GM21723 (cell line): ENCODE measurements at regions not wholly inside any gene's neighbourhood (a gene's known extent, or its start where the extent isn't known, plus 50 kb on each side); places are given as distances from the start of the nearest gene placed in this dataset.

Experiments used
- ATAC-seq: cut with Tn5 transposase; IDR thresholded peaks from one replicate; pipeline ENCODE4 v1.9.1; 2021; ENCODE audit warnings: mild to moderate bottlenecking, moderate library complexity; ENCODE audit not compliant: unreplicated experiment

- no peak for ATAC-seq
These were observed 246.1 kb downstream of the LY86 start for GRCh38 chr6:6834356-6835222.

DNA sequence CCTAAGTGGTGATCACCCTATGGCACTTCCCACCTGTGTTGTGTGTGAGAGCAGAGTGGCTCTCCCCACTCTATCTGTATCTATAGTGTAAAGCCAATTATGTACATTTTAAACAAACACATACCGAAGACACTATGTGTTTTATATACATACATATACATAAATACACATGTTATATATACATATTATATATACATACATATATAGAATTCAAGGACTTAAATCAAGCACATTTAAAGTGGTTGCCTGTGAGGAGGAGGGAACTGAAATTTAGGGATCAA, 246.6 kb downstream of the LY86 start:
- no peak for ATAC-seq

- no peak for ATAC-seq
These were observed 248.3 kb downstream of the LY86 start for GRCh38 chr6:6836609-6837406.

DNA sequence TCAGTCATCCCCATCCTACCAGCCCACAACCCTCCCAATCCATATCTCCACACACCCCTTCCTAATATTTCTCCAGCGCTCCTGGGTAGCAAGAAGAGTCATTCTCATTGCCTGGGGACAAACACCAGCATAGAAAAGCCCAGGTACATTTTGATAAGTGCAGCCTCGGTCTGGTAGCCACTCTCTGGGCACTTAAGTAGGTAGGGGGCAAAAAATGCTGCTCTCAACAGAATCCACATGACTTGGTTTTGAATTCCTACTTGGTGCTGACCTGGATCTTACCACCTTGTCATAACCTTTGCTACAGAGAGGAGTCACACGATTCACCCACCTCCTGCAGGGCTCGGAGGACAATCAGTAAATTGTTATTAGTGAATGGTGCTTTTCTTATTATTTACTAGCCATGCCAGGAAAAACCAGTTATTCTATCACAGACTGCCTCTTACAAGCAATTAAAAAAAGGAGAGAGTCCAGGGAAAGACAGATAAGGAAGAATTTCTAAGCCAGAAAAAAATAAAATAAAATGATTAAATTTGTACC, 249.1 kb downstream of the LY86 start:
- ATAC-seq, result no peak

DNA sequence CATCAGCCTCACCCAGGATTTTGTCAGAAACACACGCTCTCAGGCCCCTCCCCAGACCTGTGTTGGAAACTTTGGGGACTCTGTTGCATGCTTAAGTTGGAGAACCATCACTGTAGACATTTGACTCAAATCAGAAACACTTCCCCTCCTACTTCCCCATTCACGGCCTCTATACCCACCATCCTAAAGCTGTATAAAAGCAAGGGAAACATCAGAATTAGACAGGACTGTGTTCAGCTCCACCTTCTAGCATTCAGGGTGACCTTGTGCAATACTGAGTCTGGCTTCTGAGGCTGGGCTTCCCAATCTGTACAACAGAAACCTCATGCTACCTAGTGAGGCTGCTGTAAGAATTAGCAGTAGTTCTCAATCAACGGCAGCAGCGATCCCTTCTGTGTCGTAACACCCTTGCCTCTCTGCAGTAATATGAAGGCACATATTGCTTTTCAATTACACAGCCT, 252.3 kb downstream of the LY86 start:
- peak; percentile 84 for ATAC-seq

- ATAC-seq, result no peak
These were observed 253.1 kb downstream of the LY86 start for GRCh38 chr6:6841571-6841970.

GRCh38 chr6:6842291-6842690, 253.8 kb downstream of the LY86 start:
- ATAC-seq, result no peak

- no peak for ATAC-seq
These were observed 254.6 kb downstream of the LY86 start for GRCh38 chr6:6843057-6843627.

- ATAC-seq, result no peak
These were observed 255.3 kb downstream of the LY86 start for GRCh38 chr6:6843777-6844176.

DNA sequence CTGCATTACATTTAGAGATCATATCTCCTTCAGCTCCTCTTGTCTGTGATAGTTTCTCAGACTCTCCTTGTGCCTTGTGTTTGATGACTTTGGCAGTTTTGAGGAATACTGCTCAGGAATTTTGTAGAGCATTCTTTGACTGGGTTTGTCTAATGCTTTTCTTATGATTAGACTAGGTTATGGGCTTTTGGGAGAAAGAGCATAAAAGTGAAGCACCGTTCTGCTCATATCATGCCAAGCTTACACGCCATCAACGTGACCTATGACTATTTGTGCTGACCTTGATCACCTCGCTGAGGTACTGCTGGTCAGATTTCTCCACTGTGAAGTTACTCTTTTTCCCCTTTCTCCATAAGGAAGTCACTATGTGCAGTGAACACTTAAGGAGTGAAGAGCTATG, 256.0 kb downstream of the LY86 start:
- ATAC-seq, result no peak

DNA sequence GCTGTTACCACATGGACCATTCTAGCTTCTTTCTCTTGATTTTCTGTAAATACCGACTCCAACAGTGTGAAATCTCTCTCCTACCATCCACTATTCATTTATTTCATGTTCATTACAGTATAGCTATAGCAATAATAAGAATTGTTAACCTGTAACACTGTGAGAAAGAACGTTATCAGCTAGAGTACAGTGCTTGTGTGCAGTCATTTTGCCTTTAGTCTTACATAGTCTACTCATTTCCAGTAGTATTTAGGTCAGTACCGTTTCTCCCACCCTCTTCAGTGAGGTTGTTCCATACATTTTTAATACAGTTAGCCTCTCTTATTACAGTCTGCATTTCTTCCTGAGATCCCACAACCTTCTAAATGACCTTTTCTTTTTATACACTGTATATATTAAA, 257.1 kb downstream of the LY86 start:
- ATAC-seq, result no peak

GRCh38 chr6:6847591-6847990, 259.1 kb downstream of the LY86 start:
- no peak for ATAC-seq

DNA sequence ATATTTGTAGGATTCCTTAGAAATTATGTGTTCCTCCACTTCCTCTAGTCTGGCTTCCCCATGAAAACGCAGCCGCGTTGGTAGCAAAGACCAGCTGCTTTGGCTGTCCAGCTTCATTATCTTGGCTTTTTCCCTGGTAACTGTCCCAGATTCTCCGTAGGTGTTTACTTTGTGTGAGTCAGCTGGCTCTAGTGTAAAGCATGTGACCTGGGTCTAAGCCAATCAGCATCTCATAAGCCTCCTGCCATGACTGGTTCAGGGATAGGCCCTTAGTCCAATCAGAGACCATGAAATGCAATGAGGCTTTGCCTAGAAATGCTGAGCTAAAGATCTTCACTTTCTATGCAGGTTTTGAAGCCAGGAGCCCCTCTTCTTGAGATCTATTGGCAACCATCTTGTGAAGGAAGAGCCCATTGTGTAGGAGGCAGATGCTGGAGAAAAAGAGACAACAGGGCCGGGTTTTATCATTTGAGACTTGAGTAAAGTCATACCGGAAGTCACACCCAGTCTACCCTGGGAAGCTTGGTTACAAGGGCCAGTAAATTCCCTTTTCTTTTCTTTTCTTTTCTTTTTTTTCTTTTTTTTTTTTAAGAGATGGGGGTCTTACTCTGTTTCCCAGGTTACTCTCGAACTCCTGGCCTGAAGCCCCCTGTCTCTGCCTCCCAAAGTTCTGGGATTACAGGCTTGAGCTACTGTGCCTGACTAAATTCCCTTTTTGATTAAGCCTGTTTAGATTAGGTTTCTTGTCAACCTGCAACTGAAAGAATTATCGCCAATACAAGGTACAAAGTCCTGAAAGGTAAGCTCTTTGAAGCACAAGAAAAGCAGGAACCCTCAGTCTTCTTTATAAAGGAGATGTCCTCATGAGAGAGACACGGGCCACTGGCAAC, 256.5 kb upstream of the RREB1 start:
- no peak for ATAC-seq

DNA sequence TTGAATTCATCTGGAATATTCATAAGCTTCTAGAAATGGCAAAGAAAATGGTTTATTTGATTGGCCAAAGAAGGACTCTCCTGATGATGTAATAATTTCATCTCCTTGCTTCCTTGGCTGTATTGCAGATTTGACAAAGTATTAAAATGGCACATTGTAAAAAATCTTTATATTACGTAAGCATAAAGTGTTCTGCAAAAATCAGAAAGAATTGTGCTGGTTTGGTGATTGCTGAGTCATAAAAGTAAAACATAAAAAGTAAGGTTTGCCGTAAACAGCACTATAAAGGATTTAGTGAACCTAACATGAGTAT, 255.9 kb upstream of the RREB1 start:
- no peak for ATAC-seq

GRCh38 chr6:6856538-6857523, 250.9 kb upstream of the RREB1 start:
- ATAC-seq, result peak; percentile 83

DNA sequence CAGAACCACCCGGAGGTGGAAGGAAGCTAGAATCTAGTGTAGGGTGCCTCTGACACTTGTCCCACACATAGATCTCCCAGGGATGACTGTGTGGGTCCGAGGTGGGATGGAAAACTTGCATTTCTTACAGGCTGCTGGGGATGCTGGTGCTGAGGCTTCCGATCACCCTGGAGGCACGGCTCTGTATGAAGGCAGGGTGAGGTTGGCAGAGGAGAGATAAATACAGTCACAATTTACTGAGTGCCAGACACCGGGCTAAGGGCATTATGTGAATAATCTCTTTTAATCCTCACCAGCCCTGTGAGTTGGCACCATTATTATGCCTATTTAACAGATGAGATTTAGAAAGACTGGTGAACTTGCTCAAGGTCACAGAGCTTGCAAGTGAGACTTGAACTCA, 250.2 kb upstream of the RREB1 start:
- no peak for ATAC-seq

DNA sequence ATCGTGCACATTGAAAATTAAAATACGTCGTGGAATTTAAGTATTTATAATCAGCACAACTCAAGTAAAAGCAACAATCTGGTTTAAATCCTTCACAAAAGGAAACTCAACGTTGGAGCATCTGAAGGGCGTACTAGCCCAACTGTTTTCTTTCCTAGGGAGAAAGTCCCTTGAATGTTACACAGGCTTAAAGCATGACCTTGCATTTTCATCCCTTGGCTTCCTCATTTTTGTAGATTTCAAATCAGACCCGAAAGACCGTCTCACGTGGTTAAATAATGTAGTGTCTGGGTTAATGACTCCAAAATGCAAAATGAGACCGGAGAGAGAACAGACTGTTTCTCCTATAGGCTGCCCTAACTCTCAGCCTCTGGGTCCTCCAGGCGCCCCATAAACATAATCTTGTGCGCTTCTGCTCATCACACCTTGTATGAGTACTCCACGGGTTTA, 249.2 kb upstream of the RREB1 start:
- ATAC-seq, result no peak

DNA sequence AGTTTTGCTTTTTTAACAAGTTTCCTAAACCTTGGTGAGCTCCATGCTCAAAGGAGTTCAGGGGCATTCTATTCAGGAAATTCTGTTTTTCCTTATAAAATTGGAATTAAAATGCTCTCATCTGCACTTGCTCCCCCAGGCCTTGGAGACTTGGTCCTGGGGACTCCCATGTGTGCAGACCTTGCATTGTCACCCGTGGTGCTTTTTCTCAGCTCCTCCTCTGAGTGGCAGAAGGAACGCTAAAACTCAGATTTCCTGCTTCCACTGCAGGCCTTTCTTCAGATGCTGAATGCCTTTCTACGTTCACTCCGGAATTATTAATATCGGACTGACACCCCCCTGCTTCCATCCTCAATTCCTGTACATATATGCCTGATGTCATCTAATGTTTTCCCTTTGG, 248.7 kb upstream of the RREB1 start:
- no peak for ATAC-seq

- no peak for ATAC-seq
These were observed 248.0 kb upstream of the RREB1 start for GRCh38 chr6:6859722-6860121.

DNA sequence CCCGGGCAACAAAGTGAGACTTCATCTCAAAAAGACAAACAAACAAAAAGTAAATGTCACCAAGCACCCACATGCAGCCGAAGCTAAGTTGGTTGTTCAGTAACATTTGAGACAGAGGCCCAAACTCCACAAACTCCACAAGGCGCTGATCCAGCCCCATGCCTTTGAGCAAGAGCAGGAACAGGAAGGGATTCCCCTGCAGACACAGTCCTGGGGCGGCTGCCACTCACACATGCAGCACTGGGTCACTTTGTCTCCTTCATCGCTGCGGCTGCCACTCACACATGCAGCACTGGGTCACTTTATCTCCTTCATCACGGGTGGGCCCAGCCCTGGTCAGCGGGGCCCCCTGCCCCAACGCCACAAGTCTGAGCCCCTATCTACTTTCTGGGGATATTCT, 246.9 kb upstream of the RREB1 start:
- no peak for ATAC-seq
